Neural crest cell (in vitro differentiated cells): ENCODE measurements at regions not wholly inside any gene's neighbourhood (a gene's known extent, or its start where the extent isn't known, plus 50 kb on each side); places are given as distances from the start of the nearest gene placed in this dataset.

Experiments used
- DNase-seq: peaks from one replicate; pipeline ENCODE4 v3.0.0; 2021; ENCODE audit warnings: low read depth, mixed read lengths, low spot score
- H3K27ac Mint-ChIP-seq: one replicate; pipeline ENCODE4 v1.8.0; 2021; ENCODE audit warnings: mild to moderate bottlenecking, mixed read lengths; ENCODE audit not compliant: unreplicated experiment
- H3K27me3 Mint-ChIP-seq: 2 replicates; pipeline ENCODE4 v1.8.0; 2021; ENCODE audit warnings: low read depth, mild to moderate bottlenecking, mixed read lengths
- H3K36me3 Mint-ChIP-seq: 2 replicates; pipeline ENCODE4 v1.8.0; 2021; ENCODE audit warnings: low read depth, mild to moderate bottlenecking, mixed read lengths
- H3K4me1 Mint-ChIP-seq: 2 replicates; pipeline ENCODE4 v1.8.0; 2021; ENCODE audit warnings: mixed read lengths
- H3K4me3 Mint-ChIP-seq: one replicate; pipeline ENCODE4 v1.8.0; 2021; ENCODE audit warnings: mild to moderate bottlenecking, mixed read lengths
- H3K9me3 Mint-ChIP-seq: 2 replicates; pipeline ENCODE4 v1.8.0; 2021; ENCODE audit warnings: mixed read lengths
- TF ChIP-seq, protein P1 (sequence below): fragments of 200-600 bp; sonication (generic); conservative IDR thresholded peaks from 2 replicates; pipeline ENCODE4 v1.5.0; 2021; ENCODE audit warnings: antibody characterized with exemption, mild to moderate bottlenecking

DNA sequence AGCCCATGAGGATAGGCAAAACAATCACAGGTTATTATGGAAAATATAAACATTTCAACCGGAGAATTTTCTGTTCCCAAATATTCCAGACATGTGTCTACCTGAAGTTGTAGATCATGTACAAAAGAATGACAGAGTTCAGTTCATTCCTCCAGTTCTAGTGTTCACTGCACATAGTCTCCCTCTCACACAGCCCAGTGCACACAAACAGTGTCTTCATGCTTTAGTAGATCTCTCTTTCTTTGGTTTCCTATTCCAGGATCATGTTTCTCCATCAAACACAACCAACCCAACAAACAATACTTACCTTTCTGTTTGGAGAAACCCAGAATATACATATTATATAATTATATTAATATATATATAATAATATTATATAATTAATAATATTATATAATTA is 671.9 kb downstream of the TRIML1 start:
- DNase-seq = no peak
- no peaks in the 10 kb centered on the region for H3K4me1 Mint-ChIP-seq
- H3K27ac Mint-ChIP-seq = no peak overlapping the region
- no peak overlapping the region for H3K4me3 Mint-ChIP-seq
- TF ChIP-seq, protein P1, sequence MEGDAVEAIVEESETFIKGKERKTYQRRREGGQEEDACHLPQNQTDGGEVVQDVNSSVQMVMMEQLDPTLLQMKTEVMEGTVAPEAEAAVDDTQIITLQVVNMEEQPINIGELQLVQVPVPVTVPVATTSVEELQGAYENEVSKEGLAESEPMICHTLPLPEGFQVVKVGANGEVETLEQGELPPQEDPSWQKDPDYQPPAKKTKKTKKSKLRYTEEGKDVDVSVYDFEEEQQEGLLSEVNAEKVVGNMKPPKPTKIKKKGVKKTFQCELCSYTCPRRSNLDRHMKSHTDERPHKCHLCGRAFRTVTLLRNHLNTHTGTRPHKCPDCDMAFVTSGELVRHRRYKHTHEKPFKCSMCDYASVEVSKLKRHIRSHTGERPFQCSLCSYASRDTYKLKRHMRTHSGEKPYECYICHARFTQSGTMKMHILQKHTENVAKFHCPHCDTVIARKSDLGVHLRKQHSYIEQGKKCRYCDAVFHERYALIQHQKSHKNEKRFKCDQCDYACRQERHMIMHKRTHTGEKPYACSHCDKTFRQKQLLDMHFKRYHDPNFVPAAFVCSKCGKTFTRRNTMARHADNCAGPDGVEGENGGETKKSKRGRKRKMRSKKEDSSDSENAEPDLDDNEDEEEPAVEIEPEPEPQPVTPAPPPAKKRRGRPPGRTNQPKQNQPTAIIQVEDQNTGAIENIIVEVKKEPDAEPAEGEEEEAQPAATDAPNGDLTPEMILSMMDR = no peak
- H3K9me3 Mint-ChIP-seq = peaks cover 2% of the 10 kb centered on the region
- no peaks in the 10 kb centered on the region for H3K27me3 Mint-ChIP-seq
- H3K36me3 Mint-ChIP-seq = no peaks in the 10 kb centered on the region

DNA sequence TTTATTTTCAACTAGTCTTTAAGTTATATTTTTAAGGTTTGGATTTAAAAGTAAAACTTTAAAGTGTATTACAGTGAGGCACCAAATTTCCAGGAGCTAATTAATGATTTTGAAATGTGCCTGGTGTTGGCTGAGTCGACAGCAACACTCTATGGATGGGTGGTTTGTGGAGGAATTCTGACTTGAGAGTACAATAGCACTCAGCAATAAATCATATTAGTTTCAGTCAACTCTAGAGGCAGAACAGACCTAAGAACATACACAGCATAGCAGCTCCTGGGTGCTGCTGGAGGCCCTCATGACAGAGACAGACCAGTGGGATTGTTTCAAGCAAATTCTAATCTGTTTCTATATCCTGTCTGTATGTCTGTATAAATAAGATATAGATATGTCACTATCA is 673.4 kb downstream of the TRIML1 start:
- H3K27me3 Mint-ChIP-seq = no peaks in the 10 kb centered on the region
- DNase-seq = no peak
- TF ChIP-seq, protein P1 = no peak
- no peaks in the 10 kb centered on the region for H3K4me1 Mint-ChIP-seq
- no peak overlapping the region for H3K4me3 Mint-ChIP-seq
- no peaks in the 10 kb centered on the region for H3K36me3 Mint-ChIP-seq
- H3K9me3 Mint-ChIP-seq = peaks cover 2% of the 10 kb centered on the region
- H3K27ac Mint-ChIP-seq = no peak overlapping the region

DNA sequence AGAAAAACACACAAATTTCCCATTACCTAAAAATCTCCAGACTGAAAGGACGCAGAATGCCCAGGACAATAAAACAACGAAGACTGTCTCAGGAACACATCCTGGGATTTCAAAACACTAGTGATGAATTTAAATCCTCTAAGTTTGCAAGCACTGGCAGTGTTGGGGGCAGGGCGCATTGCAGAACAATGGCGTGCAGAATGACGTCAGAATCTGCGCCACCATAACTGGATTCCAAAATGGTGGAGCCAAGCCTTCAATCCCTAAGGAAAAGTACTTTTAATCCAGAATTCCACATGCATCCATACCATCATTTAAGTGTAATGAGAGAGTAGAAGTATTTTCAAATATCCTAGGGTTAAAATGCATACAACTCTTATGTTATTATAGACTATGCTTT is 679.1 kb downstream of the TRIML1 start:
- no peaks in the 10 kb centered on the region for H3K4me1 Mint-ChIP-seq
- TF ChIP-seq, protein P1 = no peak
- no peaks in the 10 kb centered on the region for H3K27me3 Mint-ChIP-seq
- H3K36me3 Mint-ChIP-seq = no peaks in the 10 kb centered on the region
- no peak overlapping the region for H3K27ac Mint-ChIP-seq
- DNase-seq = no peak
- H3K9me3 Mint-ChIP-seq = no peaks in the 10 kb centered on the region
- no peak overlapping the region for H3K4me3 Mint-ChIP-seq

DNA sequence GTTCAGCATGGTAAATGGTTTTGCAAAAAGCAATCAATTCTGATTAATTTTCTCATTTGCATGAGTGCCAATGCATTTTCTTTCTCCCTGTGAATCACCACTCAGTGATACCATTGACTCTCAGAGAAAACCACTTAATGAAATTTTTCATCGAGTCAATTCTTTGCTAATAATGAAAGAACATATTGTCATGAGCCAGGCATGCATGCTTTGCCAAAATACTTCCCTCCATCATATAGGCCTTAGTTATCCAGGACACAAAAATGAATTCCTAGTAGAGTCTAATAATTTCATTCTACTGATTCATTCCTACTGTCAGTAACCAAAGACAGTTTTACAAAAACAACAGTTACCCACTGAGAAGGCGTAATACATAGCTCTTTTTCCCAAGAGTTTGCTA is 680.0 kb downstream of the TRIML1 start:
- no peaks in the 10 kb centered on the region for H3K27me3 Mint-ChIP-seq
- no peaks in the 10 kb centered on the region for H3K36me3 Mint-ChIP-seq
- H3K4me3 Mint-ChIP-seq = no peak overlapping the region
- H3K4me1 Mint-ChIP-seq = no peaks in the 10 kb centered on the region
- no peaks in the 10 kb centered on the region for H3K9me3 Mint-ChIP-seq
- no peak for DNase-seq
- H3K27ac Mint-ChIP-seq = no peak overlapping the region
- TF ChIP-seq, protein P1 = no peak

DNA sequence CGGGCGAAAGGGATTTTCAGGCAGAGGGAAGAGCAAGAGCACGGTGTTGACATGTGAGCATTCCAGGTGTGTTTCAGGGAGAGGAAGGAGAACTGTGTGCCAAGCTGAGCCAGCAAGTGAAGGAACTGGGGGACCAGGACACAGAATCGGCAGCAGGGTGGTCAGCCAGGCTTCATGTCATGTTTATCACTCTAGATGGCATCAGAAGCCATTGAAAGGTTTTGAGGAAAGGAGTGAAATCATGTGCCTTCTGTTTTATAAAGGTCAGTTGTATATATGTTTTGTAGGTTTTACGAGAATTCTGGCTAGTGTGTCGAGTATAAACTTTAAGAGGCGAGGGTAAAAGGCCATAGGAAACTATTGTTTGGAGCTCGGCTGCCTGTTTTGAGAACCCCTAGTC is 682.3 kb downstream of the TRIML1 start:
- no peaks in the 10 kb centered on the region for H3K27me3 Mint-ChIP-seq
- DNase-seq = no peak
- H3K36me3 Mint-ChIP-seq = no peaks in the 10 kb centered on the region
- H3K27ac Mint-ChIP-seq = no peak overlapping the region
- TF ChIP-seq, protein P1 = no peak
- no peak overlapping the region for H3K4me3 Mint-ChIP-seq
- H3K9me3 Mint-ChIP-seq = no peaks in the 10 kb centered on the region
- H3K4me1 Mint-ChIP-seq = no peaks in the 10 kb centered on the region

DNA sequence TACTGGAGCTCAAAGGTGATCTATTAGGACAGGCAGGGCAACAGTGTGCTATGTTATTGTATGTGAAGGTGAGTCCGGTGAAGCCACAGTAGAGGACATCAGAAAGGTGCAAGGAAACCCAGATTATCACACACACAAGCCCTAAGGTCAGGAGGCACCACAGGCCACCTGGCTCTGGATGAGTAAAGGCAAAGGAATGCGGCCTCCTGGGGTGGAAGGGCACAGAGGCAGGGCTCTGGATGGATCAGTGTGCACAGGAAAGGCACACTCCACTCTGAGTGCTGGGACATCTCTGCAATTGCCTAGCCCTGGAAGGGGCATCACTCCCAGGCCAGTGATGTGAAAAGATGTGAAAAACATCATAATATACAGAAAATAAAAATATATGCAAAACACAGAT is 683.5 kb downstream of the TRIML1 start:
- no peak overlapping the region for H3K27ac Mint-ChIP-seq
- H3K4me1 Mint-ChIP-seq = no peaks in the 10 kb centered on the region
- DNase-seq = no peak
- TF ChIP-seq, protein P1 = no peak
- H3K9me3 Mint-ChIP-seq = no peaks in the 10 kb centered on the region
- no peaks in the 10 kb centered on the region for H3K27me3 Mint-ChIP-seq
- no peaks in the 10 kb centered on the region for H3K36me3 Mint-ChIP-seq
- no peak overlapping the region for H3K4me3 Mint-ChIP-seq
